ENCODE measurements at regions not wholly inside any gene's neighbourhood (a gene's known extent, or its start where the extent isn't known, plus 50 kb on each side); places are given as distances from the start of the nearest gene placed in this dataset.

GRCh38 chr9:93372391-93372790 is 79.1 kb upstream of the FAM120A start:
- Mint-ChIP-seq H3K36me3 (no peaks in the 10 kb centered on the region), H3K27me3 (peaks cover 7% of the 10 kb centered on the region), H3K9me3 (no peaks in the 10 kb centered on the region), H3K27ac (no peak overlapping the region), H3K4me3 (no peak overlapping the region), H3K4me1 (ENCODE audit: unreplicated experiment) (no peaks in the 10 kb centered on the region)
- no peak for TF ChIP-seq CTCF (conservative IDR thresholded peaks at IDR 0.05)
- DNase-seq (ENCODE audit: extremely low spot score, unreplicated experiment): no peak

- Mint-ChIP-seq H3K4me3 (no peak overlapping the region), H3K36me3 (no peaks in the 10 kb centered on the region), H3K27me3 (peaks cover 4% of the 10 kb centered on the region), H3K9me3 (no peaks in the 10 kb centered on the region), H3K27ac (no peak overlapping the region), H3K4me1 (ENCODE audit: unreplicated experiment) (no peaks in the 10 kb centered on the region)
- no peak for DNase-seq (ENCODE audit: extremely low spot score, unreplicated experiment)
- no peak for TF ChIP-seq CTCF (conservative IDR thresholded peaks at IDR 0.05)
These were observed 75.1 kb upstream of the FAM120A start for GRCh38 chr9:93376411-93376810.

- H3K27me3 Mint-ChIP-seq: peaks cover 4% of the 10 kb centered on the region
- no peak for TF ChIP-seq CTCF (conservative IDR thresholded peaks at IDR 0.05)
- no peaks in the 10 kb centered on the region for H3K4me1 Mint-ChIP-seq (ENCODE audit: unreplicated experiment)
- H3K9me3 Mint-ChIP-seq: no peaks in the 10 kb centered on the region
- H3K27ac Mint-ChIP-seq: no peak overlapping the region
- no peak for DNase-seq (ENCODE audit: extremely low spot score, unreplicated experiment)
- H3K4me3 Mint-ChIP-seq: no peak overlapping the region
- H3K36me3 Mint-ChIP-seq: no peaks in the 10 kb centered on the region
These were observed 73.2 kb upstream of the FAM120A start for GRCh38 chr9:93378276-93378675.

- H3K4me3 Mint-ChIP-seq: no peak overlapping the region
- peak; percentile 66 for TF ChIP-seq CTCF (conservative IDR thresholded peaks at IDR 0.05)
- no peak for DNase-seq (ENCODE audit: extremely low spot score, unreplicated experiment)
These were observed 72.4 kb upstream of the FAM120A start for GRCh38 chr9:93379051-93379450.

GRCh38 chr9:93380410-93381060 is 71.0 kb upstream of the FAM120A start:
- H3K27ac Mint-ChIP-seq: no peak overlapping the region
- no peaks in the 10 kb centered on the region for H3K9me3 Mint-ChIP-seq
- H3K36me3 Mint-ChIP-seq: no peaks in the 10 kb centered on the region
- TF ChIP-seq CTCF (conservative IDR thresholded peaks at IDR 0.05): no peak
- no peak for DNase-seq (ENCODE audit: extremely low spot score, unreplicated experiment)
- H3K27me3 Mint-ChIP-seq: peaks cover 4% of the 10 kb centered on the region
- H3K4me1 Mint-ChIP-seq (ENCODE audit: unreplicated experiment): no peaks in the 10 kb centered on the region
- H3K4me3 Mint-ChIP-seq: no peak overlapping the region

More at GRCh38 chr9:93379051-93379450, 72.4 kb upstream of the FAM120A start:
- H3K9me3 Mint-ChIP-seq: no peaks in the 10 kb centered on the region
- no peaks in the 10 kb centered on the region for H3K4me1 Mint-ChIP-seq (ENCODE audit: unreplicated experiment)
- no peaks in the 10 kb centered on the region for H3K36me3 Mint-ChIP-seq
- H3K27me3 Mint-ChIP-seq: peaks cover 4% of the 10 kb centered on the region
- H3K27ac Mint-ChIP-seq: no peak overlapping the region

- DNase-seq (ENCODE audit: extremely low spot score, unreplicated experiment): no peak
- Mint-ChIP-seq H3K9me3 (no peaks in the 10 kb centered on the region), H3K4me1 (ENCODE audit: unreplicated experiment) (no peaks in the 10 kb centered on the region), H3K27me3 (no peaks in the 10 kb centered on the region), H3K36me3 (no peaks in the 10 kb centered on the region), H3K27ac (no peak overlapping the region), H3K4me3 (no peak overlapping the region)
- no peak for TF ChIP-seq CTCF (conservative IDR thresholded peaks at IDR 0.05)
These were observed 63.7 kb upstream of the FAM120A start for GRCh38 chr9:93387791-93388190.

All from type B pancreatic cell (in vitro differentiated cells).